Hepatocyte (in vitro differentiated cells): ENCODE measurements at regions not wholly inside any gene's neighbourhood (a gene's known extent, or its start where the extent isn't known, plus 50 kb on each side); places are given as distances from the start of the nearest gene placed in this dataset.

ENCODE experiments used
- EZH2 ChIP-seq: fragments of 200-600 bp; sonication (generic); IDR thresholded peaks from 2 replicates; pipeline ENCODE4 v1.6.1; 2016; ENCODE audit warnings: antibody characterized with exemption, mild to moderate bottlenecking, borderline replicate concordance
- TF ChIP-seq, protein P1 (sequence below): fragments of 200-600 bp; sonication (generic); IDR thresholded peaks from 2 replicates; pipeline ENCODE4 v1.5.1; 2016; ENCODE audit warnings: antibody characterized with exemption, mild to moderate bottlenecking; ENCODE audit not compliant: poor library complexity

DNA sequence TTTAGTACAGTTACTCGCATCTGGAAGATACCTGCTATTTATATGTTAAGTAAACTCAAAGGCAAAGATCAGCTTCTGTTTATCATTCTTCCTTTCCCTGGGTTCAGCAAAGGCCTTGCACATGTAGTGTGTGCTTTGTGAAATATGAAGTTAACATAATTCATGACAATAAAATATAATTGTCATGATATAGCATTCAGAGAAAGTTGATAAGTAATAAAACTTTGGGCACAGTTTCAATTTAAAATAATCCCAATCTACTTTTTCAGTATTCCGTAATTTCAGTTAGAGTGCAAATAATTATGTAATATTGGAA lies 51.9 kb upstream of the ZNF217 start:
- TF ChIP-seq, protein P1, sequence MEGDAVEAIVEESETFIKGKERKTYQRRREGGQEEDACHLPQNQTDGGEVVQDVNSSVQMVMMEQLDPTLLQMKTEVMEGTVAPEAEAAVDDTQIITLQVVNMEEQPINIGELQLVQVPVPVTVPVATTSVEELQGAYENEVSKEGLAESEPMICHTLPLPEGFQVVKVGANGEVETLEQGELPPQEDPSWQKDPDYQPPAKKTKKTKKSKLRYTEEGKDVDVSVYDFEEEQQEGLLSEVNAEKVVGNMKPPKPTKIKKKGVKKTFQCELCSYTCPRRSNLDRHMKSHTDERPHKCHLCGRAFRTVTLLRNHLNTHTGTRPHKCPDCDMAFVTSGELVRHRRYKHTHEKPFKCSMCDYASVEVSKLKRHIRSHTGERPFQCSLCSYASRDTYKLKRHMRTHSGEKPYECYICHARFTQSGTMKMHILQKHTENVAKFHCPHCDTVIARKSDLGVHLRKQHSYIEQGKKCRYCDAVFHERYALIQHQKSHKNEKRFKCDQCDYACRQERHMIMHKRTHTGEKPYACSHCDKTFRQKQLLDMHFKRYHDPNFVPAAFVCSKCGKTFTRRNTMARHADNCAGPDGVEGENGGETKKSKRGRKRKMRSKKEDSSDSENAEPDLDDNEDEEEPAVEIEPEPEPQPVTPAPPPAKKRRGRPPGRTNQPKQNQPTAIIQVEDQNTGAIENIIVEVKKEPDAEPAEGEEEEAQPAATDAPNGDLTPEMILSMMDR, result no peak
- TF ChIP-seq EZH2, result no peak
